Testis (tissue), 2 donors: ENCODE measurements at regions not wholly inside any gene's neighbourhood (a gene's known extent, or its start where the extent isn't known, plus 50 kb on each side); places are given as distances from the start of the nearest gene placed in this dataset.

ENCODE experiments used
- DNase-seq: peaks from one replicate; pipeline ENCODE4 v3.0.0-alpha.2; 2019
- H3K27ac ChIP-seq, 2 donors: fragments of 200-600 bp; sonication (generic); one replicate each; pipeline ENCODE4 v1.5.1; 2019
- H3K27me3 ChIP-seq: fragments of 200-600 bp; sonication (generic); one replicate; pipeline ENCODE4 v1.5.1; 2019
- H3K36me3 ChIP-seq: fragments of 200-600 bp; sonication (generic); one replicate; pipeline ENCODE4 v1.5.1; 2017; ENCODE audit warnings: low read depth; ENCODE audit errors: missing control alignments
- H3K4me1 ChIP-seq: fragments of 200-600 bp; sonication (generic); one replicate; pipeline ENCODE4 v1.5.1; 2019
- H3K4me3 ChIP-seq, 2 donors: fragments of 200-600 bp; sonication (generic); one replicate each; pipeline ENCODE4 v1.5.1; 2017 to 2019
- H3K9me3 ChIP-seq: fragments of 200-600 bp; sonication (generic); one replicate; pipeline ENCODE4 v1.5.1; 2017
- CTCF ChIP-seq, 3 experiments: fragments of 450-650 bp in 2 of 3; fragments of 200-600 bp in 1 of 3; sonication (generic) in 1 of 3; IDR thresholded peaks; one replicate each; pipeline ENCODE4 v1.5.1; 2016 to 2019; ENCODE audit warnings: antibody characterized with exemption in 3 of 3, mild to moderate bottlenecking in 2 of 3, moderate library complexity in 1 of 3
- POLR2A ChIP-seq: fragments of 450-650 bp; IDR thresholded peaks from one replicate; pipeline ENCODE4 v1.6.1; 2017; ENCODE audit warnings: antibody characterized with exemption, mild to moderate bottlenecking, moderate library complexity
- WGBS, 2 donors: methylation state at CpG; one replicate each; pipeline ENCODE4 v1.1.5; 2018; 5-methylcytosine and 5-hydroxymethylcytosine counted together
- intact Hi-C: fragments of 100-400 bp; cut with DNase I; formaldehyde crosslinking; loops from one replicate; pipeline ENCODE4 v1.15.1; 2023; ENCODE audit warnings: low total_unique reads

GRCh38 chr6:11410539-11411307, 126.8 kb upstream of the TMEM170B start:
- 59 to 80% methylated on average over 4 of the region's 4 CpGs for WGBS, 2 donors
- Histone ChIP-seq H3K4me3 (no peak overlapping the region), H3K9me3 (no peaks in the 10 kb centered on the region), H3K27ac (no peak overlapping the region), H3K36me3 (no peaks in the 10 kb centered on the region), H3K4me1 (peaks cover 4% of the 10 kb centered on the region), H3K27me3 (no peaks in the 10 kb centered on the region)
- TF ChIP-seq CTCF (IDR thresholded peaks at IDR 0.05): no peak
- TF ChIP-seq POLR2A: no peak
- intact Hi-C loops: no loop called here
- DNase-seq: no peak

GRCh38 chr6:11409371-11409770, 128.2 kb upstream of the TMEM170B start:
- DNase-seq: no peak
- Histone ChIP-seq H3K27me3 (no peaks in the 10 kb centered on the region), H3K9me3 (no peaks in the 10 kb centered on the region), H3K36me3 (no peaks in the 10 kb centered on the region), H3K4me1 (peaks cover 4% of the 10 kb centered on the region), H3K27ac (no peak overlapping the region), H3K4me3 (no peak overlapping the region)
- no peak for TF ChIP-seq POLR2A
- TF ChIP-seq CTCF (IDR thresholded peaks at IDR 0.05): no peak
- intact Hi-C loops: no loop called here

- Histone ChIP-seq H3K4me3 (no peak overlapping the region), H3K27me3 (no peaks in the 10 kb centered on the region), H3K4me1 (peaks cover 10% of the 10 kb centered on the region), H3K36me3 (no peaks in the 10 kb centered on the region), H3K9me3 (no peaks in the 10 kb centered on the region), H3K27ac (no peak overlapping the region)
- WGBS, 2 donors: 94% methylated on average over 2 of the region's 2 CpGs
- TF ChIP-seq POLR2A (no peak), CTCF (IDR thresholded peaks at IDR 0.05) (no peak)
- DNase-seq: no peak
- intact Hi-C loops: no loop called here
These were observed 130.1 kb upstream of the TMEM170B start for GRCh38 chr6:11407414-11407813.

- intact Hi-C loops: no loop called here
These were observed 132.7 kb upstream of the TMEM170B start for GRCh38 chr6:11404838-11405237.

More at GRCh38 chr6:11404838-11405237, 132.7 kb upstream of the TMEM170B start:
- TF ChIP-seq CTCF (IDR thresholded peaks at IDR 0.05) (no peak), POLR2A (no peak)
- WGBS, 2 donors: 65 to 69% methylated on average over 4 of the region's 4 CpGs
- H3K27me3 ChIP-seq: no peaks in the 10 kb centered on the region
- H3K4me3 ChIP-seq: no peak overlapping the region
- H3K4me1 ChIP-seq: peaks cover 6% of the 10 kb centered on the region
- no peaks in the 10 kb centered on the region for H3K36me3 ChIP-seq
- no peak for DNase-seq
- H3K27ac ChIP-seq: no peak overlapping the region
- H3K9me3 ChIP-seq: no peaks in the 10 kb centered on the region
